ENCODE measurements at regions not wholly inside any gene's neighbourhood (a gene's known extent, or its start where the extent isn't known, plus 50 kb on each side); places are given as distances from the start of the nearest gene placed in this dataset.

- H3K4me1 Mint-ChIP-seq, result no peaks in the 10 kb centered on the region
- ATAC-seq (no peak), DNase-seq (ENCODE audit: low spot score) (no peak)
- no peak overlapping the region for H3K4me3 Mint-ChIP-seq
- no peak overlapping the region for H3K27ac Mint-ChIP-seq
- Histone ChIP-seq H3K27ac (ENCODE audit: low read depth) (no peak overlapping the region), H4K20me1 (replicated peaks; ENCODE audit: insufficient read depth) (0 out of 2 replicates have a peak, but pooled peaks cover 2% of the 10 kb centered on the region), H3K27me3 (ENCODE audit: insufficient read depth) (no peaks in the 10 kb centered on the region), H3F3A (replicated peaks; ENCODE audit: low read depth) (no peaks in the 10 kb centered on the region), H3K9me2 (ENCODE audit: insufficient read depth) (no peaks in the 10 kb centered on the region), H2AFZ (no peak overlapping the region), H3K4me1 (ENCODE audit: insufficient read depth) (no peaks in the 10 kb centered on the region; the same call in 1 of the 2 replicates), H3K4me3 (no peak overlapping the region), H3K79me2 (replicated peaks; ENCODE audit: insufficient read depth) (no peaks in the 10 kb centered on the region), H3K36me3 (ENCODE audit: insufficient read depth) (no peaks in the 10 kb centered on the region), H3K4me2 (no peak overlapping the region)
- H3K27me3 Mint-ChIP-seq (ENCODE audit: insufficient read depth, low read depth, poor library complexity), result peaks cover 2% of the 10 kb centered on the region
- H3K36me3 Mint-ChIP-seq (ENCODE audit: low read depth), result no peaks in the 10 kb centered on the region
- no peaks in the 10 kb centered on the region for H3K9me3 Mint-ChIP-seq
- TF ChIP-seq EZH2 (IDR thresholded peaks at IDR 0.05; ENCODE audit: low read depth, unreplicated experiment) (no peak), NANOG (IDR thresholded peaks at IDR 0.05; ENCODE audit: borderline replicate concordance) (no peak), ETS1 (IDR thresholded peaks at IDR 0.05) (no peak), STAT1 (IDR thresholded peaks at IDR 0.05; ENCODE audit: unreplicated experiment) (no peak), ZNF331 (CRISPR knock-in tag; IDR thresholded peaks at IDR 0.05; ENCODE audit: low read depth) (no peak), POLR2AphosphoS5 (IDR thresholded peaks at IDR 0.05; ENCODE audit: low read depth) (no peak), CTCF (conservative IDR thresholded peaks at IDR 0.05; ENCODE audit: low read depth in 2 of 2) (no peak), EZH2phosphoT487 (IDR thresholded peaks at IDR 0.05; ENCODE audit: unreplicated experiment) (no peak), ZNF114 (CRISPR knock-in tag; IDR thresholded peaks at IDR 0.05) (no peak), CREB1 (CRISPR knock-in tag; IDR thresholded peaks at IDR 0.05; ENCODE audit: low read depth) (no peak), REST (IDR thresholded peaks at IDR 0.05; ENCODE audit: unreplicated experiment) (no peak), JUNB (IDR thresholded peaks at IDR 0.05; ENCODE audit: unreplicated experiment) (no peak)
- TF ChIP-seq, protein P1, sequence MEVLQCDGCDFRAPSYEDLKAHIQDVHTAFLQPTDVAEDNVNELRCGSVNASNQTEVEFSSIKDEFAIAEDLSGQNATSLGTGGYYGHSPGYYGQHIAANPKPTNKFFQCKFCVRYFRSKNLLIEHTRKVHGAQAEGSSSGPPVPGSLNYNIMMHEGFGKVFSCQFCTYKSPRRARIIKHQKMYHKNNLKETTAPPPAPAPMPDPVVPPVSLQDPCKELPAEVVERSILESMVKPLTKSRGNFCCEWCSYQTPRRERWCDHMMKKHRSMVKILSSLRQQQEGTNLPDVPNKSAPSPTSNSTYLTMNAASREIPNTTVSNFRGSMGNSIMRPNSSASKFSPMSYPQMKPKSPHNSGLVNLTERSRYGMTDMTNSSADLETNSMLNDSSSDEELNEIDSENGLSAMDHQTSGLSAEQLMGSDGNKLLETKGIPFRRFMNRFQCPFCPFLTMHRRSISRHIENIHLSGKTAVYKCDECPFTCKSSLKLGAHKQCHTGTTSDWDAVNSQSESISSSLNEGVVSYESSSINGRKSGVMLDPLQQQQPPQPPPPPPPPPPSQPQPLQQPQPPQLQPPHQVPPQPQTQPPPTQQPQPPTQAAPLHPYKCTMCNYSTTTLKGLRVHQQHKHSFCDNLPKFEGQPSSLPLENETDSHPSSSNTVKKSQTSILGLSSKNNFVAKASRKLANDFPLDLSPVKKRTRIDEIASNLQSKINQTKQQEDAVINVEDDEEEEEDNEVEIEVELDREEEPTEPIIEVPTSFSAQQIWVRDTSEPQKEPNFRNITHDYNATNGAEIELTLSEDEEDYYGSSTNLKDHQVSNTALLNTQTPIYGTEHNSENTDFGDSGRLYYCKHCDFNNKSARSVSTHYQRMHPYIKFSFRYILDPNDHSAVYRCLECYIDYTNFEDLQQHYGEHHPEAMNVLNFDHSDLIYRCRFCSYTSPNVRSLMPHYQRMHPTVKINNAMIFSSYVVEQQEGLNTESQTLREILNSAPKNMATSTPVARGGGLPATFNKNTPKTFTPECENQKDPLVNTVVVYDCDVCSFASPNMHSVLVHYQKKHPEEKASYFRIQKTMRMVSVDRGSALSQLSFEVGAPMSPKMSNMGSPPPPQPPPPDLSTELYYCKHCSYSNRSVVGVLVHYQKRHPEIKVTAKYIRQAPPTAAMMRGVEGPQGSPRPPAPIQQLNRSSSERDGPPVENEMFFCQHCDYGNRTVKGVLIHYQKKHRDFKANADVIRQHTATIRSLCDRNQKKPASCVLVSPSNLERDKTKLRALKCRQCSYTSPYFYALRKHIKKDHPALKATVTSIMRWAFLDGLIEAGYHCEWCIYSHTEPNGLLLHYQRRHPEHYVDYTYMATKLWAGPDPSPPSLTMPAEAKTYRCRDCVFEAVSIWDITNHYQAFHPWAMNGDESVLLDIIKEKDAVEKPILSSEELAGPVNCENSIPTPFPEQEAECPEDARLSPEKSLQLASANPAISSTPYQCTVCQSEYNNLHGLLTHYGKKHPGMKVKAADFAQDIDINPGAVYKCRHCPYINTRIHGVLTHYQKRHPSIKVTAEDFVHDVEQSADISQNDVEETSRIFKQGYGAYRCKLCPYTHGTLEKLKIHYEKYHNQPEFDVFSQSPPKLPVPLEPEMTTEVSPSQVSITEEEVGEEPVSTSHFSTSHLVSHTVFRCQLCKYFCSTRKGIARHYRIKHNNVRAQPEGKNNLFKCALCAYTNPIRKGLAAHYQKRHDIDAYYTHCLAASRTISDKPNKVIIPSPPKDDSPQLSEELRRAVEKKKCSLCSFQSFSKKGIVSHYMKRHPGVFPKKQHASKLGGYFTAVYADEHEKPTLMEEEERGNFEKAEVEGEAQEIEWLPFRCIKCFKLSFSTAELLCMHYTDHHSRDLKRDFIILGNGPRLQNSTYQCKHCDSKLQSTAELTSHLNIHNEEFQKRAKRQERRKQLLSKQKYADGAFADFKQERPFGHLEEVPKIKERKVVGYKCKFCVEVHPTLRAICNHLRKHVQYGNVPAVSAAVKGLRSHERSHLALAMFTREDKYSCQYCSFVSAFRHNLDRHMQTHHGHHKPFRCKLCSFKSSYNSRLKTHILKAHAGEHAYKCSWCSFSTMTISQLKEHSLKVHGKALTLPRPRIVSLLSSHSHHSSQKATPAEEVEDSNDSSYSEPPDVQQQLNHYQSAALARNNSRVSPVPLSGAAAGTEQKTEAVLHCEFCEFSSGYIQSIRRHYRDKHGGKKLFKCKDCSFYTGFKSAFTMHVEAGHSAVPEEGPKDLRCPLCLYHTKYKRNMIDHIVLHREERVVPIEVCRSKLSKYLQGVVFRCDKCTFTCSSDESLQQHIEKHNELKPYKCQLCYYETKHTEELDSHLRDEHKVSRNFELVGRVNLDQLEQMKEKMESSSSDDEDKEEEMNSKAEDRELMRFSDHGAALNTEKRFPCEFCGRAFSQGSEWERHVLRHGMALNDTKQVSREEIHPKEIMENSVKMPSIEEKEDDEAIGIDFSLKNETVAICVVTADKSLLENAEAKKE (CRISPR knock-in tag; IDR thresholded peaks at IDR 0.05), result no peak
Observed at GRCh38 chr11:116638463-116638862, 134.3 kb downstream of the BUD13 start.
